ENCODE measurements at regions not wholly inside any gene's neighbourhood (a gene's known extent, or its start where the extent isn't known, plus 50 kb on each side); places are given as distances from the start of the nearest gene placed in this dataset.

DNA sequence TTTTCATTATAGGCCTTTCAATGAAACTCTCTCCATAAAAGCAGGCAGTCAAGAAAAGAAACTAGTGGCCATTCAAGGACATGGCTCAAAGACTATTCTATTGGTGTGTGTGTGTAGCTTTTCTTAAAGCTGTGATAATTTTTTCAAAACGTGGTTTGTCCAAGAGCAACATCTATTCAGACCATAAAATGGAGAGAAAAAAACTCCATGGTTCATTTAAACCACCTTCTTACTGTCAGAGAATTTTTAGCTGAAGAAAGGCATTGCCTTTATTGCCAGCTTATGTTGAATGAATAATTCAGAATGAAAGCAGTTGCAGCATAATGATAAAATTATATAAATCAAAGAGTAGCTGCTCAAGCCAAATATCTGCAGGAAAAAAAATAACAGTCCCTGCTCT lies 325.5 kb downstream of the PCDH18 start:
- no peaks in the 10 kb centered on the region for H3K9me3 ChIP-seq (ENCODE audit: control insufficient read depth, insufficient read depth, low read depth, low read length)
- no peak overlapping the region for H2AFZ ChIP-seq (ENCODE audit: low read length)
- no peak for TF ChIP-seq EZH2 (IDR thresholded peaks at IDR 0.05; ENCODE audit: low read length, missing control alignments)
- TF ChIP-seq, protein P1, sequence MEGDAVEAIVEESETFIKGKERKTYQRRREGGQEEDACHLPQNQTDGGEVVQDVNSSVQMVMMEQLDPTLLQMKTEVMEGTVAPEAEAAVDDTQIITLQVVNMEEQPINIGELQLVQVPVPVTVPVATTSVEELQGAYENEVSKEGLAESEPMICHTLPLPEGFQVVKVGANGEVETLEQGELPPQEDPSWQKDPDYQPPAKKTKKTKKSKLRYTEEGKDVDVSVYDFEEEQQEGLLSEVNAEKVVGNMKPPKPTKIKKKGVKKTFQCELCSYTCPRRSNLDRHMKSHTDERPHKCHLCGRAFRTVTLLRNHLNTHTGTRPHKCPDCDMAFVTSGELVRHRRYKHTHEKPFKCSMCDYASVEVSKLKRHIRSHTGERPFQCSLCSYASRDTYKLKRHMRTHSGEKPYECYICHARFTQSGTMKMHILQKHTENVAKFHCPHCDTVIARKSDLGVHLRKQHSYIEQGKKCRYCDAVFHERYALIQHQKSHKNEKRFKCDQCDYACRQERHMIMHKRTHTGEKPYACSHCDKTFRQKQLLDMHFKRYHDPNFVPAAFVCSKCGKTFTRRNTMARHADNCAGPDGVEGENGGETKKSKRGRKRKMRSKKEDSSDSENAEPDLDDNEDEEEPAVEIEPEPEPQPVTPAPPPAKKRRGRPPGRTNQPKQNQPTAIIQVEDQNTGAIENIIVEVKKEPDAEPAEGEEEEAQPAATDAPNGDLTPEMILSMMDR (conservative IDR thresholded peaks at IDR 0.05 in 1 of 2, IDR thresholded peaks at IDR 0.05 in 1 of 2; ENCODE audit: low read depth in 1 of 2, low read length in 2 of 2): no peak
- H4K20me1 ChIP-seq (ENCODE audit: control insufficient read depth, extremely low read depth, insufficient read depth, low read length): no peaks in the 10 kb centered on the region
- no peaks in the 10 kb centered on the region for H3K4me1 ChIP-seq (ENCODE audit: control insufficient read depth, extremely low read depth, insufficient read depth, low read length)
- no peak overlapping the region for H3K4me2 ChIP-seq (ENCODE audit: extremely low read depth, insufficient read depth, low read length)
- H3K9ac ChIP-seq (ENCODE audit: insufficient read depth, low read length): no peak overlapping the region
- no peak overlapping the region for H3K27ac ChIP-seq (ENCODE audit: insufficient read depth, low read length)
- no peak for DNase-seq (ENCODE audit: low read depth in 2 of 2)
- H3K36me3 ChIP-seq (ENCODE audit: control insufficient read depth, insufficient read depth, low read length): no peaks in the 10 kb centered on the region
- no peak overlapping the region for H3K4me3 ChIP-seq (replicated peaks in 1 of 4; ENCODE audit: control extremely low read depth in 1 of 4, insufficient read depth in 1 of 4, low read depth in 3 of 4, low read length in 4 of 4)
- no peaks in the 10 kb centered on the region for H3K79me2 ChIP-seq (ENCODE audit: control insufficient read depth, insufficient read depth, low read length)
- no peaks in the 10 kb centered on the region for H3K27me3 ChIP-seq (ENCODE audit: control insufficient read depth, insufficient read depth, low read length)

DNA sequence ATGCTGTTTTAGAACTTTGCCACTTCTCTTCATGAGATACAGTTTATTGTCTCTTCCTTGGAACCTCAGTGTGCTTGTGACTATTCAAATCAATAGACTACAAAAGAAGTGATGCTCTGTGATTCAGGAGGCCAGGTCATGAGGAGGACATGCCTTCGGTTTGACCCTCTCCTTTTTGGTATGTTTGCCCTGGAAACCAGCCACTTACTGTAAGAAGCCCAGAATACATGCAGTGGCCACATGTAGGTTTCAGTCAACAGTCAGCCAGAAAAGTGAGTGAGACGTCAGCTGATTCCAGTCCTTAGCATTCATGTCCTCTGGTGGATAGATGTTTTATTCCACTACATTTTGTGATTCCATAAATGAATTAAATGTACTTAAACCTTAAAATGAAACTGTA lies 328.7 kb downstream of the PCDH18 start:
- Histone ChIP-seq H4K20me1 (ENCODE audit: control insufficient read depth, extremely low read depth, insufficient read depth, low read length) (no peaks in the 10 kb centered on the region), H3K27ac (ENCODE audit: insufficient read depth, low read length) (no peak overlapping the region), H3K36me3 (ENCODE audit: control insufficient read depth, insufficient read depth, low read length) (no peaks in the 10 kb centered on the region), H3K4me2 (ENCODE audit: extremely low read depth, insufficient read depth, low read length) (peak overlapping the region; percentile 18), H3K4me1 (ENCODE audit: control insufficient read depth, extremely low read depth, insufficient read depth, low read length) (no peaks in the 10 kb centered on the region), H3K79me2 (ENCODE audit: control insufficient read depth, insufficient read depth, low read length) (no peaks in the 10 kb centered on the region), H3K9me3 (ENCODE audit: control insufficient read depth, insufficient read depth, low read depth, low read length) (no peaks in the 10 kb centered on the region), H3K9ac (ENCODE audit: insufficient read depth, low read length) (no peak overlapping the region), H2AFZ (ENCODE audit: low read length) (peak overlapping the region; percentile 50), H3K4me3 (replicated peaks in 1 of 4; ENCODE audit: control extremely low read depth in 1 of 4, insufficient read depth in 1 of 4, low read depth in 3 of 4, low read length in 4 of 4) (no peak overlapping the region), H3K27me3 (ENCODE audit: control insufficient read depth, insufficient read depth, low read length) (no peaks in the 10 kb centered on the region)
- peak; percentile 73 to 74 for DNase-seq (ENCODE audit: low read depth in 2 of 2)
- TF ChIP-seq, protein P1 (conservative IDR thresholded peaks at IDR 0.05 in 1 of 2, IDR thresholded peaks at IDR 0.05 in 1 of 2; ENCODE audit: low read depth in 1 of 2, low read length in 2 of 2): no peak
- TF ChIP-seq EZH2 (IDR thresholded peaks at IDR 0.05; ENCODE audit: low read length, missing control alignments): no peak

DNA sequence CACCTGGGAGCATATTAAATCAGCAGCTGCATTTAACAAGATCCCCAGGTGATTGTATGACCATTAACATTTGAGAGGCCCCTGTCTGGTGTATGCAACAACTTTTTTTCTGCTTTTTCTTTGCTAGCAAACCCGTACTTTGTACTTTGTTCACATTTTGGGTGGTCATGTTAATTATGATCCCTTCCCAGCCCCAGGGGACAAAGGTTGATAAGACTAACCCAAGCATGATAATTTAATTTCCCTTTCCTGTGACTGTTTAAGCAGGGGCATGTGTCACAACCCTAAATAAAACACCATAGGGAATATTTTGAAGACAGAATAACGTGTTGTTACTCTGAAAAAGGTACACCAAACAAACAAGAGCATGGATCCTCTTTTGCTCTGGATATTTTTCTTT lies 332.0 kb downstream of the PCDH18 start:
- Histone ChIP-seq H3K9ac (ENCODE audit: insufficient read depth, low read length) (no peak overlapping the region), H3K9me3 (ENCODE audit: control insufficient read depth, insufficient read depth, low read depth, low read length) (no peaks in the 10 kb centered on the region), H4K20me1 (ENCODE audit: control insufficient read depth, extremely low read depth, insufficient read depth, low read length) (no peaks in the 10 kb centered on the region), H3K27ac (ENCODE audit: insufficient read depth, low read length) (no peak overlapping the region), H3K79me2 (ENCODE audit: control insufficient read depth, insufficient read depth, low read length) (no peaks in the 10 kb centered on the region), H2AFZ (ENCODE audit: low read length) (no peak overlapping the region), H3K27me3 (ENCODE audit: control insufficient read depth, insufficient read depth, low read length) (no peaks in the 10 kb centered on the region), H3K4me3 (replicated peaks in 1 of 4; ENCODE audit: control extremely low read depth in 1 of 4, insufficient read depth in 1 of 4, low read depth in 3 of 4, low read length in 4 of 4) (no peak overlapping the region), H3K4me1 (ENCODE audit: control insufficient read depth, extremely low read depth, insufficient read depth, low read length) (no peaks in the 10 kb centered on the region), H3K36me3 (ENCODE audit: control insufficient read depth, insufficient read depth, low read length) (no peaks in the 10 kb centered on the region), H3K4me2 (ENCODE audit: extremely low read depth, insufficient read depth, low read length) (no peak overlapping the region)
- no peak for TF ChIP-seq EZH2 (IDR thresholded peaks at IDR 0.05; ENCODE audit: low read length, missing control alignments)
- DNase-seq (ENCODE audit: low read depth in 2 of 2): no peak

All from fibroblast of lung (primary cell).